ENCODE measurements at regions not wholly inside any gene's neighbourhood (a gene's known extent, or its start where the extent isn't known, plus 50 kb on each side); places are given as distances from the start of the nearest gene placed in this dataset.

DNA sequence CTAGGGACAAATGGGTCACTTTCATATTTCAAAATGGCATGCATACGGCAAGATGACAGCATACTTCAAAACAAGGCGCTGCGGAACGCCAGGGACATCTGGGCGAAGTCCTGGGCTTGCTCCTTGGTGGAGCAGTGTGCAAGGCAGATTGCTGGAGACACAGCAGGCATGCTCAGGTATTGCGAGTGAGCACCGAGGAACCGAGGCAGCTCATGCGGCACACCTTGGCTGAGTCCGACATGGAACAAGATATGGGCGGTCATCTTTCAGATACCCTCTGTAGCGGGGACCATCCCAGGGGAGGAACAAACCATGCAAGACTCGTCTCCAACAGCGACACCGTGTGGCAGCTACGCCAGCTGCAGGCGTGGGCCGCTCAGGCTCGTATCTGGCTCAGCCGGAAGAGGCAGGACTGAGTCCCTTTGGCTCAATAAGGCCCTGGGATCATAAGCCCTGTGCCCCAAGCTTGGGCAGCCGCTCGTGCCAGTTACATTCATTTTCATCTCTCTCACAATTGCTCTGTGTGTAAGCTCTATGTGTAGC, 112.4 kb downstream of the NUFIP1 start:
- TF ChIP-seq, protein P1, sequence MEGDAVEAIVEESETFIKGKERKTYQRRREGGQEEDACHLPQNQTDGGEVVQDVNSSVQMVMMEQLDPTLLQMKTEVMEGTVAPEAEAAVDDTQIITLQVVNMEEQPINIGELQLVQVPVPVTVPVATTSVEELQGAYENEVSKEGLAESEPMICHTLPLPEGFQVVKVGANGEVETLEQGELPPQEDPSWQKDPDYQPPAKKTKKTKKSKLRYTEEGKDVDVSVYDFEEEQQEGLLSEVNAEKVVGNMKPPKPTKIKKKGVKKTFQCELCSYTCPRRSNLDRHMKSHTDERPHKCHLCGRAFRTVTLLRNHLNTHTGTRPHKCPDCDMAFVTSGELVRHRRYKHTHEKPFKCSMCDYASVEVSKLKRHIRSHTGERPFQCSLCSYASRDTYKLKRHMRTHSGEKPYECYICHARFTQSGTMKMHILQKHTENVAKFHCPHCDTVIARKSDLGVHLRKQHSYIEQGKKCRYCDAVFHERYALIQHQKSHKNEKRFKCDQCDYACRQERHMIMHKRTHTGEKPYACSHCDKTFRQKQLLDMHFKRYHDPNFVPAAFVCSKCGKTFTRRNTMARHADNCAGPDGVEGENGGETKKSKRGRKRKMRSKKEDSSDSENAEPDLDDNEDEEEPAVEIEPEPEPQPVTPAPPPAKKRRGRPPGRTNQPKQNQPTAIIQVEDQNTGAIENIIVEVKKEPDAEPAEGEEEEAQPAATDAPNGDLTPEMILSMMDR (IDR thresholded peaks at IDR 0.05; ENCODE audit: low read depth, low read length), result peak; percentile 35
- no peak for TF ChIP-seq EZH2phosphoT487 (IDR thresholded peaks at IDR 0.05; ENCODE audit: low read depth)
